T-cell (primary cell): ENCODE measurements at regions not wholly inside any gene's neighbourhood (a gene's known extent, or its start where the extent isn't known, plus 50 kb on each side); places are given as distances from the start of the nearest gene placed in this dataset.

Source experiments
- ATAC-seq, 4 experiments: fragments of 200-7000 bp in 3 of 4; fragments of 150-1000 bp in 1 of 4; cut with Tn5 transposase; replicated peaks in 1 of 4; 1 replicate in 3 of 4; 2 replicates in 1 of 4; pipeline ENCODE4 v1.10.0; 2021; ENCODE audit warnings: moderate library complexity in 3 of 4, mild to moderate bottlenecking in 2 of 4, moderate number of reproducible peaks in 1 of 4
- CTCF ChIA-PET, 2 donors: fragments of 300-600 bp; sonication (Branson Sonifier 250); formaldehyde crosslinking; loops; one replicate each; lab custom pipeline; 2022; ENCODE audit warnings: antibody characterized with exemption in 2 of 2; lab: Charles Lee
- POLR2A ChIA-PET, 2 donors: fragments of 300-600 bp; sonication (Branson Sonifier 250); formaldehyde crosslinking; loops; one replicate each; lab custom pipeline; 2022; ENCODE audit warnings: antibody characterized with exemption in 2 of 2; lab: Charles Lee
- DNase-seq, 35 experiments: peaks; one replicate each; pipeline versions ENCODE4 v3.0.0 to v3.0.0-alpha.2; 2013 to 2023
- H3K27ac ChIP-seq: one replicate; pipeline ENCODE4 v1.5.1; 2013; ENCODE audit warnings: low read length
- H3K27me3 ChIP-seq, 2 experiments: replicated peaks in 1 of 2; 1 replicate in 1 of 2; 2 replicates in 1 of 2; pipeline versions ENCODE4 v1.6.1 to v1.7.0; 2013; ENCODE audit warnings: low read length in 1 of 2, mixed read lengths in 1 of 2; ENCODE audit not compliant: control insufficient read depth in 2 of 2, insufficient read depth in 2 of 2; ENCODE audit errors: extremely low read depth in 1 of 2
- H3K36me3 ChIP-seq, 2 donors: 1 replicate in 1 of 2; 2 replicates in 1 of 2; pipeline versions ENCODE4 v1.6.1 to v1.7.0; 2013; ENCODE audit warnings: low read length in 1 of 2; ENCODE audit not compliant: control insufficient read depth in 2 of 2, insufficient read depth in 1 of 2; ENCODE audit errors: extremely low read depth in 1 of 2
- H3K4me1 ChIP-seq, 2 experiments: 1 replicate in 1 of 2; 2 replicates in 1 of 2; pipeline versions ENCODE4 v1.6.1 to v1.7.0; 2013; ENCODE audit warnings: low read length in 2 of 2, mixed read lengths in 1 of 2; ENCODE audit not compliant: insufficient read depth in 2 of 2, control insufficient read depth in 1 of 2; ENCODE audit errors: extremely low read depth in 1 of 2
- H3K4me3 ChIP-seq, 2 donors: 1 replicate in 1 of 2; 2 replicates in 1 of 2; pipeline versions ENCODE4 v1.5.1 to v1.7.0; 2013; ENCODE audit warnings: mild to moderate bottlenecking in 2 of 2, low read length in 1 of 2, moderate library complexity in 1 of 2; ENCODE audit not compliant: control insufficient read depth in 1 of 2; ENCODE audit errors: extremely low read depth in 1 of 2
- H3K9me3 ChIP-seq: 2 replicates; pipeline ENCODE4 v1.7.0; 2013
- H3K27ac Mint-ChIP-seq, 2 donors: one replicate each; pipeline ENCODE4 v1.8.0; 2020 to 2021; ENCODE audit warnings: mild to moderate bottlenecking in 2 of 2, mixed read lengths in 2 of 2
- H3K27me3 Mint-ChIP-seq, 2 donors: one replicate each; pipeline ENCODE4 v1.8.0; 2021 to 2022; ENCODE audit warnings: mixed read lengths in 2 of 2
- H3K36me3 Mint-ChIP-seq: one replicate; pipeline ENCODE4 v1.8.0; 2021; ENCODE audit warnings: mixed read lengths
- H3K4me1 Mint-ChIP-seq, 3 donors: one replicate each; pipeline ENCODE4 v1.8.0; 2020 to 2022; ENCODE audit warnings: mixed read lengths in 3 of 3, mild to moderate bottlenecking in 1 of 3
- H3K4me3 Mint-ChIP-seq, 3 donors: one replicate each; pipeline ENCODE4 v1.8.0; 2020 to 2022; ENCODE audit warnings: mild to moderate bottlenecking in 3 of 3, mixed read lengths in 3 of 3, moderate library complexity in 3 of 3
- H3K9me3 Mint-ChIP-seq, 3 donors: one replicate each; pipeline ENCODE4 v1.8.0; 2020 to 2022; ENCODE audit warnings: mixed read lengths in 3 of 3
- WGBS: methylation state at CpG from one replicate; pipeline ENCODE4 v1.1.5; 2013; ENCODE audit warnings: missing lambda C conversion rate; ENCODE audit not compliant: insufficient coverage; 5-methylcytosine and 5-hydroxymethylcytosine counted together

GRCh38 chr4:41408150-41408549 lies 129.8 kb upstream of the LIMCH1 start:
- Histone ChIP-seq H3K36me3 (no peaks in the 10 kb centered on the region), H3K4me1 (no peaks in the 10 kb centered on the region), H3K4me3 (no peak overlapping the region), H3K27me3 (peaks cover 0 to 4% of the 10 kb centered on the region in 2 experiments), H3K27ac (no peak overlapping the region), H3K9me3 (no peaks in the 10 kb centered on the region)
- H3K27me3 Mint-ChIP-seq, result peaks cover 4 to 5% of the 10 kb centered on the region in 2 donors
- H3K27ac Mint-ChIP-seq, result no peak overlapping the region
- ATAC-seq (no peak), DNase-seq (no peak)
- ChIA-PET POLR2A (no interaction called here), CTCF (no interaction called here)
- no peaks in the 10 kb centered on the region for H3K4me1 Mint-ChIP-seq
- H3K4me3 Mint-ChIP-seq, result no peak overlapping the region
- H3K36me3 Mint-ChIP-seq, result no peaks in the 10 kb centered on the region
- peaks cover 0 to 4% (median 0%) of the 10 kb centered on the region in 3 donors for H3K9me3 Mint-ChIP-seq
- WGBS, result no CpG with 5 or more reads among the region's 1 CpG

- Mint-ChIP-seq H3K9me3 (peaks cover 0 to 4% (median 0%) of the 10 kb centered on the region in 3 donors), H3K27me3 (peaks cover 4 to 5% of the 10 kb centered on the region in 2 donors), H3K27ac (no peak overlapping the region), H3K36me3 (no peaks in the 10 kb centered on the region), H3K4me3 (no peak overlapping the region), H3K4me1 (no peaks in the 10 kb centered on the region)
- DNase-seq, result no peak
- POLR2A ChIA-PET, result no interaction called here
- no peak for ATAC-seq
- no peak overlapping the region for H3K4me3 ChIP-seq
- peaks cover 0 to 4% of the 10 kb centered on the region in 2 experiments for H3K27me3 ChIP-seq
- no peak overlapping the region for H3K27ac ChIP-seq
- 43% methylated on average over 1 of the region's 4 CpGs for WGBS
- CTCF ChIA-PET, result no interaction called here
- no peaks in the 10 kb centered on the region for H3K36me3 ChIP-seq
- no peaks in the 10 kb centered on the region for H3K4me1 ChIP-seq
- no peaks in the 10 kb centered on the region for H3K9me3 ChIP-seq
These were observed 128.9 kb upstream of the LIMCH1 start for GRCh38 chr4:41408859-41409593.

- POLR2A ChIA-PET, result no interaction called here
- Histone ChIP-seq H3K9me3 (no peaks in the 10 kb centered on the region), H3K27ac (no peak overlapping the region), H3K4me1 (no peaks in the 10 kb centered on the region), H3K36me3 (no peaks in the 10 kb centered on the region), H3K4me3 (no peak overlapping the region), H3K27me3 (peaks cover 0 to 4% of the 10 kb centered on the region in 2 experiments)
- no CpG with 5 or more reads among the region's 2 CpGs for WGBS
- Mint-ChIP-seq H3K27me3 (peaks cover 4 to 9% of the 10 kb centered on the region in 2 donors), H3K36me3 (no peaks in the 10 kb centered on the region), H3K9me3 (peaks cover 0 to 4% (median 0%) of the 10 kb centered on the region in 3 donors), H3K4me3 (no peak overlapping the region), H3K27ac (no peak overlapping the region), H3K4me1 (no peaks in the 10 kb centered on the region)
- DNase-seq (no peak), ATAC-seq (no peak)
- CTCF ChIA-PET, result no interaction called here
These were observed 128.4 kb upstream of the LIMCH1 start for GRCh38 chr4:41409594-41409895.

GRCh38 chr4:41410049-41410448 lies 127.9 kb upstream of the LIMCH1 start:
- 33% methylated on average over 1 of the region's 3 CpGs for WGBS
- ChIA-PET CTCF (no interaction called here), POLR2A (no interaction called here)

GRCh38 chr4:41413670-41414411 lies 124.1 kb upstream of the LIMCH1 start:
- no peak for DNase-seq
- Mint-ChIP-seq H3K36me3 (no peaks in the 10 kb centered on the region), H3K4me1 (no peaks in the 10 kb centered on the region), H3K4me3 (no peak overlapping the region), H3K9me3 (peaks cover 0 to 8% (median 0%) of the 10 kb centered on the region in 3 donors), H3K27ac (no peak overlapping the region), H3K27me3 (peaks cover 6 to 9% of the 10 kb centered on the region in 2 donors)
- ATAC-seq, result no peak
- no peaks in the 10 kb centered on the region for H3K4me1 ChIP-seq
- ChIA-PET POLR2A (interaction anchor here in 1 of 2 donors (0.7 kb wide), 1 partner anchor 119 kb away, joined by 7 read pairs; no protein-coding TSS in a partner anchor), CTCF (no interaction called here)
- no peak overlapping the region for H3K4me3 ChIP-seq
- no peaks in the 10 kb centered on the region for H3K36me3 ChIP-seq
- H3K27ac ChIP-seq, result no peak overlapping the region
- no CpG with 5 or more reads among the region's 8 CpGs for WGBS
- no peaks in the 10 kb centered on the region for H3K9me3 ChIP-seq
- H3K27me3 ChIP-seq, result peaks cover 0 to 4% of the 10 kb centered on the region in 2 experiments

More at GRCh38 chr4:41410049-41410448, 127.9 kb upstream of the LIMCH1 start:
- H3K4me3 Mint-ChIP-seq, result no peak overlapping the region
- H3K27ac ChIP-seq, result no peak overlapping the region
- ATAC-seq, result no peak
- H3K9me3 ChIP-seq, result no peaks in the 10 kb centered on the region
- peaks cover 0 to 4% of the 10 kb centered on the region in 2 experiments for H3K27me3 ChIP-seq
- no peaks in the 10 kb centered on the region for H3K36me3 ChIP-seq
- H3K27ac Mint-ChIP-seq, result no peak overlapping the region
- DNase-seq, result no peak
- H3K4me1 ChIP-seq, result no peaks in the 10 kb centered on the region
- no peak overlapping the region for H3K4me3 ChIP-seq
- no peaks in the 10 kb centered on the region for H3K4me1 Mint-ChIP-seq
- peaks cover 4 to 9% of the 10 kb centered on the region in 2 donors for H3K27me3 Mint-ChIP-seq
- H3K36me3 Mint-ChIP-seq, result no peaks in the 10 kb centered on the region
- H3K9me3 Mint-ChIP-seq, result peaks cover 0 to 4% (median 0%) of the 10 kb centered on the region in 3 donors

- Mint-ChIP-seq H3K9me3 (peaks cover 0 to 9% (median 0%) of the 10 kb centered on the region in 3 donors), H3K36me3 (no peaks in the 10 kb centered on the region), H3K4me3 (no peak overlapping the region), H3K27me3 (peaks cover 6 to 9% of the 10 kb centered on the region in 2 donors), H3K4me1 (no peaks in the 10 kb centered on the region), H3K27ac (no peak overlapping the region)
- DNase-seq (no peak), ATAC-seq (no peak)
- ChIA-PET POLR2A (no interaction called here), CTCF (no interaction called here)
- Histone ChIP-seq H3K9me3 (no peaks in the 10 kb centered on the region), H3K36me3 (no peaks in the 10 kb centered on the region), H3K27me3 (peaks cover 0 to 4% of the 10 kb centered on the region in 2 experiments), H3K4me3 (no peak overlapping the region), H3K4me1 (no peaks in the 10 kb centered on the region), H3K27ac (no peak overlapping the region)
- 73% methylated on average over 3 of the region's 7 CpGs for WGBS
These were observed 123.6 kb upstream of the LIMCH1 start for GRCh38 chr4:41414412-41414779.
